Colonic mucosa (tissue), 4 donors: ENCODE measurements at regions not wholly inside any gene's neighbourhood (a gene's known extent, or its start where the extent isn't known, plus 50 kb on each side); places are given as distances from the start of the nearest gene placed in this dataset.

Experiments
- DNase-seq: peaks from one replicate; pipeline ENCODE4 v3.0.0-alpha.2; 2020
- H3K27ac ChIP-seq: fragments of 200-600 bp; one replicate; pipeline ENCODE4 v1.8.0; 2021
- H3K27me3 ChIP-seq: fragments of 200-600 bp; one replicate; pipeline ENCODE4 v1.8.0; 2021
- H3K36me3 ChIP-seq: fragments of 200-600 bp; one replicate; pipeline ENCODE4 v1.8.0; 2021
- H3K4me1 ChIP-seq: fragments of 200-600 bp; one replicate; pipeline ENCODE4 v1.8.0; 2021; ENCODE audit warnings: mild to moderate bottlenecking
- H3K4me3 ChIP-seq: fragments of 200-600 bp; one replicate; pipeline ENCODE4 v1.8.0; 2021
- H3K9ac ChIP-seq, 2 donors: one replicate each; pipeline ENCODE4 v1.7.0; 2013; ENCODE audit warnings: control low read depth in 2 of 2, low read depth in 2 of 2, low read length in 2 of 2
- H3K9me3 ChIP-seq: fragments of 200-600 bp; one replicate; pipeline ENCODE4 v1.8.0; 2021
- CTCF ChIP-seq: fragments of 200-600 bp; IDR thresholded peaks from one replicate; pipeline ENCODE4 v1.8.0; 2022; ENCODE audit warnings: antibody characterized with exemption, mild to moderate bottlenecking
- intact Hi-C: fragments of 100-400 bp; cut with DNase I; formaldehyde crosslinking; loops from one replicate; pipeline ENCODE4 v1.14.1; 2022
- donor health status: healthy.
- donor health status: DM: no; HTN: no; CAD: no.
- donor health status: DM: no; HTN: no; CAD: no.

GRCh38 chr1:29459620-29459945 lies 223.3 kb downstream of the PTPRU start:
- TF ChIP-seq CTCF, result no peak
- H3K4me1 ChIP-seq, result no peaks in the 10 kb centered on the region
- H3K36me3 ChIP-seq, result no peaks in the 10 kb centered on the region
- DNase-seq, result no peak
- intact Hi-C loops, result loop anchor here (10.0 kb wide), 1 partner anchor 215 kb away; no protein-coding TSS in a partner anchor
- H3K9me3 ChIP-seq, result no peaks in the 10 kb centered on the region
- no peak overlapping the region for H3K27ac ChIP-seq
- H3K27me3 ChIP-seq, result no peaks in the 10 kb centered on the region
- no peak overlapping the region for H3K4me3 ChIP-seq
- no peak overlapping the region for H3K9ac ChIP-seq

- DNase-seq, result no peak
- no peaks in the 10 kb centered on the region for H3K9me3 ChIP-seq
- intact Hi-C loops, result loop anchor here (10.0 kb wide), 1 partner anchor 214 kb away; no protein-coding TSS in a partner anchor
- H3K9ac ChIP-seq, result no peak overlapping the region
- H3K4me3 ChIP-seq, result no peak overlapping the region
- H3K27ac ChIP-seq, result no peak overlapping the region
- H3K36me3 ChIP-seq, result no peaks in the 10 kb centered on the region
- TF ChIP-seq CTCF, result no peak
- no peaks in the 10 kb centered on the region for H3K27me3 ChIP-seq
- H3K4me1 ChIP-seq, result no peaks in the 10 kb centered on the region
Measured at GRCh38 chr1:29458737-29459619, 222.7 kb downstream of the PTPRU start.

- intact Hi-C loops, result loop anchor here (10.0 kb wide), 1 partner anchor 213 kb away; no protein-coding TSS in a partner anchor
- Histone ChIP-seq H3K9me3 (no peaks in the 10 kb centered on the region), H3K36me3 (no peaks in the 10 kb centered on the region), H3K4me3 (no peak overlapping the region), H3K27ac (no peak overlapping the region), H3K27me3 (no peaks in the 10 kb centered on the region), H3K9ac (no peak overlapping the region), H3K4me1 (no peaks in the 10 kb centered on the region)
- TF ChIP-seq CTCF, result no peak
- no peak for DNase-seq
Measured at GRCh38 chr1:29457496-29458368, 221.4 kb downstream of the PTPRU start.

GRCh38 chr1:29456685-29457435 lies 220.5 kb downstream of the PTPRU start:
- intact Hi-C loops, result loop anchor here (10.0 kb wide), 1 partner anchor 212 kb away; no protein-coding TSS in a partner anchor
- no peak for TF ChIP-seq CTCF
- no peak for DNase-seq

GRCh38 chr1:29455781-29456180 lies 219.5 kb downstream of the PTPRU start:
- Histone ChIP-seq H3K4me3 (no peak overlapping the region), H3K9me3 (no peaks in the 10 kb centered on the region), H3K4me1 (no peaks in the 10 kb centered on the region), H3K9ac (no peak overlapping the region), H3K36me3 (no peaks in the 10 kb centered on the region), H3K27ac (no peak overlapping the region), H3K27me3 (no peaks in the 10 kb centered on the region)
- no peak for DNase-seq
- intact Hi-C loops, result loop anchor here (10.0 kb wide), 1 partner anchor 211 kb away; no protein-coding TSS in a partner anchor
- no peak for TF ChIP-seq CTCF

More at GRCh38 chr1:29456685-29457435, 220.5 kb downstream of the PTPRU start:
- H3K4me3 ChIP-seq, result no peak overlapping the region
- H3K27ac ChIP-seq, result no peak overlapping the region
- H3K27me3 ChIP-seq, result no peaks in the 10 kb centered on the region
- H3K9ac ChIP-seq, result no peak overlapping the region
- no peaks in the 10 kb centered on the region for H3K36me3 ChIP-seq
- no peaks in the 10 kb centered on the region for H3K9me3 ChIP-seq
- no peaks in the 10 kb centered on the region for H3K4me1 ChIP-seq
